COLO668 (cell line): ENCODE measurements at regions not wholly inside any gene's neighbourhood (a gene's known extent, or its start where the extent isn't known, plus 50 kb on each side); places are given as distances from the start of the nearest gene placed in this dataset.
A peak's percentile ranks its signal among the peaks of the same experiment; 100 is the strongest.

Source experiments
- DNase-seq: peaks from one replicate; lab custom pipeline; 2025; ENCODE audit not compliant: unreplicated experiment; lab: John Stamatoyannopoulos, UW

GRCh38 chr20:22373164-22373895, 211.0 kb downstream of the FOXA2 start:
- DNase-seq = no peak

GRCh38 chr20:22371843-22372242, 212.5 kb downstream of the FOXA2 start:
- no peak for DNase-seq

GRCh38 chr20:22370137-22370536, 214.2 kb downstream of the FOXA2 start:
- DNase-seq = no peak

GRCh38 chr20:22369100-22369499, 215.3 kb downstream of the FOXA2 start:
- DNase-seq = no peak

GRCh38 chr20:22368235-22368634, 216.1 kb downstream of the FOXA2 start:
- no peak for DNase-seq

- no peak for DNase-seq
These were observed 217.7 kb downstream of the FOXA2 start for GRCh38 chr20:22366631-22367030.

GRCh38 chr20:22354647-22355046, 229.7 kb downstream of the FOXA2 start:
- DNase-seq = no peak

- no peak for DNase-seq
These were observed 230.8 kb downstream of the FOXA2 start for GRCh38 chr20:22353586-22353985.

GRCh38 chr20:22352019-22352418, 232.4 kb downstream of the FOXA2 start:
- no peak for DNase-seq

GRCh38 chr20:22350624-22351023, 233.7 kb downstream of the FOXA2 start:
- DNase-seq = no peak

- no peak for DNase-seq
These were observed 236.4 kb downstream of the FOXA2 start for GRCh38 chr20:22348010-22348409.

- no peak for DNase-seq
These were observed 237.7 kb downstream of the FOXA2 start for GRCh38 chr20:22346716-22347115.

GRCh38 chr20:22343612-22344011, 240.8 kb downstream of the FOXA2 start:
- no peak for DNase-seq

GRCh38 chr20:22342410-22342809, 242.0 kb downstream of the FOXA2 start:
- no peak for DNase-seq

GRCh38 chr20:22341508-22341907, 242.9 kb downstream of the FOXA2 start:
- DNase-seq = peak; percentile 29

GRCh38 chr20:22339946-22340345, 244.4 kb downstream of the FOXA2 start:
- DNase-seq = no peak

GRCh38 chr20:22339091-22339881, 245.1 kb downstream of the FOXA2 start:
- peak; percentile 81 for DNase-seq

GRCh38 chr20:22338140-22338708, 246.1 kb downstream of the FOXA2 start:
- DNase-seq = no peak

- no peak for DNase-seq
These were observed 249.2 kb downstream of the FOXA2 start for GRCh38 chr20:22335210-22335609.

- peak; percentile 75 for DNase-seq
These were observed 250.4 kb downstream of the FOXA2 start for GRCh38 chr20:22333885-22334545.

- no peak for DNase-seq
These were observed 259.9 kb downstream of the FOXA2 start for GRCh38 chr20:22324505-22324904.

GRCh38 chr20:22322513-22322912, 261.9 kb downstream of the FOXA2 start:
- no peak for DNase-seq
